Activated naive CD4-positive, alpha-beta T cell treated with anti-CD3 and anti-CD28 coated beads for 36 hours (primary cell): ENCODE measurements at regions not wholly inside any gene's neighbourhood (a gene's known extent, or its start where the extent isn't known, plus 50 kb on each side); places are given as distances from the start of the nearest gene placed in this dataset.

ENCODE experiments used
- CTCF ChIA-PET: fragments of 350-600 bp; sonication (Branson Sonifier 250); formaldehyde crosslinking; loops from one replicate; lab custom pipeline; 2021; ENCODE audit warnings: antibody characterized with exemption; lab: Charles Lee
- DNase-seq: peaks from one replicate; pipeline ENCODE4 v3.0.0-alpha.2; 2020
- H3K27ac Mint-ChIP-seq: one replicate; pipeline ENCODE4 v1.8.0; 2021; ENCODE audit warnings: mild to moderate bottlenecking, mixed read lengths
- H3K27me3 Mint-ChIP-seq: one replicate; pipeline ENCODE4 v1.8.0; 2021; ENCODE audit warnings: low read depth, mixed read lengths
- H3K36me3 Mint-ChIP-seq: one replicate; pipeline ENCODE4 v1.8.0; 2021; ENCODE audit warnings: low read depth, mixed read lengths
- H3K4me1 Mint-ChIP-seq: one replicate; pipeline ENCODE4 v1.8.0; 2021; ENCODE audit warnings: low read depth, mixed read lengths
- H3K4me3 Mint-ChIP-seq: one replicate; pipeline ENCODE4 v1.8.0; 2021; ENCODE audit warnings: mild to moderate bottlenecking, moderate library complexity, mixed read lengths
- H3K9me3 Mint-ChIP-seq: one replicate; pipeline ENCODE4 v1.8.0; 2021; ENCODE audit warnings: mixed read lengths
- intact Hi-C: fragments of 100-400 bp; cut with micrococcal nuclease; formaldehyde crosslinking; loops from one replicate; pipeline ENCODE4 v1.15.1; 2023

GRCh38 chr2:157196956-157197355, 60.5 kb upstream of the GALNT5 start:
- Mint-ChIP-seq H3K4me1 (no peaks in the 10 kb centered on the region), H3K27me3 (peaks cover 2% of the 10 kb centered on the region), H3K36me3 (no peaks in the 10 kb centered on the region), H3K9me3 (no peaks in the 10 kb centered on the region), H3K4me3 (no peak overlapping the region), H3K27ac (no peak overlapping the region)
- intact Hi-C loops, result no loop called here
- CTCF ChIA-PET, result no interaction called here
- DNase-seq, result no peak

- H3K4me1 Mint-ChIP-seq, result no peaks in the 10 kb centered on the region
- DNase-seq, result no peak
- peaks cover 2% of the 10 kb centered on the region for H3K27me3 Mint-ChIP-seq
- intact Hi-C loops, result no loop called here
- no peak overlapping the region for H3K27ac Mint-ChIP-seq
- H3K36me3 Mint-ChIP-seq, result no peaks in the 10 kb centered on the region
- H3K4me3 Mint-ChIP-seq, result no peak overlapping the region
- CTCF ChIA-PET, result no interaction called here
- H3K9me3 Mint-ChIP-seq, result no peaks in the 10 kb centered on the region
These were observed 59.7 kb upstream of the GALNT5 start for GRCh38 chr2:157197848-157198247.

- CTCF ChIA-PET, result interaction anchor here (0.6 kb wide), 1 partner anchor 20 kb away, joined by 3 read pairs; no protein-coding TSS in a partner anchor
- no peak overlapping the region for H3K27ac Mint-ChIP-seq
- intact Hi-C loops, result no loop called here
- no peaks in the 10 kb centered on the region for H3K4me1 Mint-ChIP-seq
- no peaks in the 10 kb centered on the region for H3K9me3 Mint-ChIP-seq
- H3K4me3 Mint-ChIP-seq, result no peak overlapping the region
- H3K36me3 Mint-ChIP-seq, result no peaks in the 10 kb centered on the region
- H3K27me3 Mint-ChIP-seq, result no peaks in the 10 kb centered on the region
- no peak for DNase-seq
These were observed 53.9 kb upstream of the GALNT5 start for GRCh38 chr2:157203651-157204050.

- no peak for DNase-seq
- intact Hi-C loops, result no loop called here
- H3K36me3 Mint-ChIP-seq, result no peaks in the 10 kb centered on the region
- H3K27ac Mint-ChIP-seq, result no peak overlapping the region
- CTCF ChIA-PET, result no interaction called here
- no peaks in the 10 kb centered on the region for H3K9me3 Mint-ChIP-seq
- H3K27me3 Mint-ChIP-seq, result no peaks in the 10 kb centered on the region
- no peak overlapping the region for H3K4me3 Mint-ChIP-seq
- H3K4me1 Mint-ChIP-seq, result no peaks in the 10 kb centered on the region
These were observed 53.1 kb upstream of the GALNT5 start for GRCh38 chr2:157204401-157204800.

- no peaks in the 10 kb centered on the region for H3K27me3 Mint-ChIP-seq
- DNase-seq, result no peak
- no peak overlapping the region for H3K27ac Mint-ChIP-seq
- H3K4me3 Mint-ChIP-seq, result no peak overlapping the region
- H3K36me3 Mint-ChIP-seq, result no peaks in the 10 kb centered on the region
- intact Hi-C loops, result no loop called here
- CTCF ChIA-PET, result interaction anchor here (0.6 kb wide), 1 partner anchor 905 kb away, joined by 3 read pairs; no protein-coding TSS in a partner anchor
- no peaks in the 10 kb centered on the region for H3K9me3 Mint-ChIP-seq
- H3K4me1 Mint-ChIP-seq, result no peaks in the 10 kb centered on the region
These were observed 50.6 kb upstream of the GALNT5 start for GRCh38 chr2:157206916-157207315.
